PFSK-1 (cell line): ENCODE measurements at regions not wholly inside any gene's neighbourhood (a gene's known extent, or its start where the extent isn't known, plus 50 kb on each side); places are given as distances from the start of the nearest gene placed in this dataset.

Source experiments
- FOXP2 ChIP-seq: optimal IDR thresholded peaks from 2 replicates; pipeline ENCODE3; 2011; ENCODE audit warnings: borderline replicate concordance, control low read depth, inconsistent platforms; ENCODE audit not compliant: insufficient read depth; ENCODE audit errors: extremely low read length, extremely low read depth
- POLR2AphosphoS5 ChIP-seq: IDR thresholded peaks from 2 replicates; pipeline ENCODE4 v1.6.1; 2012; ENCODE audit warnings: low read depth, mild to moderate bottlenecking, control low read depth, low read length, moderate library complexity
- REST ChIP-seq, 2 experiments: IDR thresholded peaks; 2 replicates each; pipeline versions ENCODE4 v1.6.1 to v1.8.0; 2011 to 2012; ENCODE audit warnings: low read depth in 2 of 2, low read length in 2 of 2, control low read depth in 1 of 2, inconsistent platforms in 1 of 2, mild to moderate bottlenecking in 1 of 2, moderate library complexity in 1 of 2; ENCODE audit not compliant: insufficient read depth in 1 of 2
- SIN3A ChIP-seq: IDR thresholded peaks from 2 replicates; pipeline ENCODE4 v1.6.1; 2012; ENCODE audit warnings: mild to moderate bottlenecking, low read length, moderate library complexity, borderline replicate concordance; ENCODE audit not compliant: insufficient read depth
- TAF1 ChIP-seq: IDR thresholded peaks from 2 replicates; pipeline ENCODE4 v1.6.1; 2012; ENCODE audit warnings: low read length, control low read depth, borderline replicate concordance; ENCODE audit not compliant: insufficient read depth

GRCh38 chr3:168545591-168545990, 449.9 kb upstream of the GOLIM4 start:
- TF ChIP-seq TAF1 (no peak), SIN3A (no peak), REST (IDR thresholded peaks at IDR 0.05; ENCODE audit: insufficient read depth in 1 of 2, low read depth in 2 of 2, low read length in 2 of 2) (no peak), POLR2AphosphoS5 (no peak), FOXP2 (no peak)
